H9 (cell line): ENCODE measurements at regions not wholly inside any gene's neighbourhood (a gene's known extent, or its start where the extent isn't known, plus 50 kb on each side); places are given as distances from the start of the nearest gene placed in this dataset.

Experiments used
- DNase-seq: peaks from one replicate; pipeline ENCODE4 v3.0.0-alpha.2; 2017
- H2AFZ ChIP-seq: one replicate; pipeline ENCODE4 v1.6.1; 2013; ENCODE audit warnings: mild to moderate bottlenecking, low read length, control low read depth, moderate library complexity
- H2AK5ac ChIP-seq: 2 replicates; pipeline ENCODE4 v1.6.1; 2013; ENCODE audit warnings: low read length, control low read depth, mixed read lengths; ENCODE audit not compliant: insufficient read length
- H2BK120ac ChIP-seq: one replicate; pipeline ENCODE4 v1.6.1; 2013; ENCODE audit warnings: low read depth, mild to moderate bottlenecking, low read length, control low read depth, inconsistent platforms; ENCODE audit not compliant: poor library complexity, severe bottlenecking
- H2BK12ac ChIP-seq: 2 replicates; pipeline ENCODE4 v1.6.1; 2013; ENCODE audit warnings: low read length, control low read depth, mixed read lengths, low read depth; ENCODE audit not compliant: insufficient read length
- H2BK15ac ChIP-seq: 2 replicates; pipeline ENCODE4 v1.6.1; 2013; ENCODE audit warnings: low read depth, low read length, control low read depth
- H2BK20ac ChIP-seq: one replicate; pipeline ENCODE4 v1.6.1; 2013; ENCODE audit warnings: low read depth, mild to moderate bottlenecking, low read length, control low read depth, inconsistent platforms; ENCODE audit not compliant: poor library complexity, severe bottlenecking
- H2BK5ac ChIP-seq: 2 replicates; pipeline ENCODE4 v1.6.1; 2013; ENCODE audit warnings: low read length, control low read depth, mixed read lengths; ENCODE audit not compliant: insufficient read length
- H3K14ac ChIP-seq: 2 replicates; pipeline ENCODE4 v1.6.1; 2013; ENCODE audit warnings: low read length, control low read depth; ENCODE audit not compliant: insufficient read depth
- H3K18ac ChIP-seq: 2 replicates; pipeline ENCODE4 v1.6.1; 2013; ENCODE audit warnings: low read depth, mild to moderate bottlenecking, mixed read lengths, low read length, control low read depth; ENCODE audit not compliant: insufficient read length
- H3K23ac ChIP-seq: 2 replicates; pipeline ENCODE4 v1.6.1; 2013; ENCODE audit warnings: low read length, control low read depth, mixed read lengths, low read depth; ENCODE audit not compliant: insufficient read length
- H3K23me2 ChIP-seq: 2 replicates; pipeline ENCODE4 v1.6.1; 2013; ENCODE audit warnings: low read depth, mild to moderate bottlenecking, mixed read lengths, low read length, control low read depth; ENCODE audit not compliant: insufficient read length, poor library complexity, severe bottlenecking
- H3K27ac ChIP-seq: 2 replicates; pipeline ENCODE4 v1.5.1; 2013; ENCODE audit warnings: low read length, control low read depth, mixed read lengths, low read depth; ENCODE audit not compliant: insufficient read length
- H3K27me3 ChIP-seq: 2 replicates; pipeline ENCODE4 v1.6.1; 2013; ENCODE audit warnings: low read length, control low read depth, inconsistent platforms; ENCODE audit not compliant: insufficient read depth
- H3K4ac ChIP-seq: 2 replicates; pipeline ENCODE4 v1.6.1; 2013; ENCODE audit warnings: low read depth, mild to moderate bottlenecking, control low read depth, inconsistent platforms, low read length, moderate library complexity
- H3K4me1 ChIP-seq: 2 replicates; pipeline ENCODE4 v1.6.1; 2013; ENCODE audit warnings: low read length, control low read depth, inconsistent platforms; ENCODE audit not compliant: insufficient read depth
- H3K4me2 ChIP-seq: 2 replicates; pipeline ENCODE4 v1.6.1; 2013; ENCODE audit warnings: low read length, control low read depth, mixed read lengths; ENCODE audit not compliant: insufficient read length, insufficient read depth
- H3K56ac ChIP-seq: 2 replicates; pipeline ENCODE4 v1.6.1; 2013; ENCODE audit warnings: low read depth, mild to moderate bottlenecking, mixed read lengths, low read length, control low read depth; ENCODE audit not compliant: insufficient read length
- H3K79me1 ChIP-seq: 2 replicates; pipeline ENCODE4 v1.6.1; 2013; ENCODE audit warnings: low read depth, mild to moderate bottlenecking, moderate library complexity, low read length, control low read depth, inconsistent platforms; ENCODE audit not compliant: insufficient read depth, poor library complexity, severe bottlenecking
- H3K79me2 ChIP-seq: 2 replicates; pipeline ENCODE4 v1.6.1; 2013; ENCODE audit warnings: low read length, control low read depth, inconsistent platforms; ENCODE audit not compliant: insufficient read depth
- H3K9ac ChIP-seq: 2 replicates; pipeline ENCODE4 v1.6.1; 2013; ENCODE audit warnings: low read length, control low read depth, mixed read lengths; ENCODE audit not compliant: insufficient read length; ENCODE audit errors: extremely low read depth
- H3K9me3 ChIP-seq: one replicate; pipeline ENCODE4 v1.6.1; 2013; ENCODE audit warnings: low read depth, low read length, inconsistent platforms; ENCODE audit not compliant: control insufficient read depth
- H3T11ph ChIP-seq: one replicate; pipeline ENCODE4 v1.6.1; 2013; ENCODE audit warnings: mild to moderate bottlenecking, low read length, control low read depth, inconsistent platforms
- H4K20me1 ChIP-seq: one replicate; pipeline ENCODE4 v1.6.1; 2013; ENCODE audit not compliant: control insufficient read depth, insufficient read length, insufficient read depth
- H4K5ac ChIP-seq: 2 replicates; pipeline ENCODE4 v1.6.1; 2013; ENCODE audit warnings: low read depth, mild to moderate bottlenecking, mixed read lengths, low read length, control low read depth; ENCODE audit not compliant: insufficient read length
- H4K8ac ChIP-seq: replicated peaks from 2 replicates; pipeline ENCODE4 v1.6.1; 2013; ENCODE audit warnings: low read length, control low read depth, mixed read lengths, low read depth; ENCODE audit not compliant: insufficient read length
- H4K91ac ChIP-seq: 2 replicates; pipeline ENCODE4 v1.6.1; 2013; ENCODE audit warnings: low read depth, mild to moderate bottlenecking, moderate library complexity, mixed read lengths, low read length, control low read depth; ENCODE audit not compliant: insufficient read length
- H3K27ac Mint-ChIP-seq, 3 experiments: 2 replicates in 2 of 3; 3 replicates in 1 of 3; pipeline ENCODE4 v1.8.0; 2020 to 2021; ENCODE audit warnings: mixed read lengths in 3 of 3, mild to moderate bottlenecking in 1 of 3, moderate library complexity in 1 of 3
- H3K27me3 Mint-ChIP-seq: 2 replicates; pipeline ENCODE4 v1.8.0; 2021; ENCODE audit warnings: low read depth, mild to moderate bottlenecking, moderate library complexity, mixed read lengths
- H3K36me3 Mint-ChIP-seq, 3 experiments: 2 replicates in 2 of 3; 3 replicates in 1 of 3; pipeline ENCODE4 v1.8.0; 2020 to 2021; ENCODE audit warnings: low read depth in 3 of 3, mixed read lengths in 3 of 3; ENCODE audit not compliant: insufficient read depth in 1 of 3
- H3K4me1 Mint-ChIP-seq, 2 experiments: 2 replicates each; pipeline ENCODE4 v1.8.0; 2020; ENCODE audit warnings: mixed read lengths in 2 of 2
- H3K4me3 Mint-ChIP-seq, 2 experiments: 2 replicates in 1 of 2; 3 replicates in 1 of 2; pipeline ENCODE4 v1.8.0; 2020 to 2021; ENCODE audit warnings: mild to moderate bottlenecking in 2 of 2, mixed read lengths in 2 of 2, moderate library complexity in 1 of 2
- H3K9me3 Mint-ChIP-seq, 2 experiments: 2 replicates in 1 of 2; 3 replicates in 1 of 2; pipeline ENCODE4 v1.8.0; 2020; ENCODE audit warnings: mild to moderate bottlenecking in 2 of 2, mixed read lengths in 2 of 2, moderate library complexity in 1 of 2
- CTCF ChIP-seq: fragments of 200-600 bp; sonication (generic); conservative IDR thresholded peaks from 3 replicates; pipeline ENCODE4 v1.8.0; 2021; ENCODE audit warnings: antibody characterized with exemption, mild to moderate bottlenecking
- WGBS: extraction: QIAGEN DNeasy Blood & Tissue Kit; methylation state at CpG from one replicate; pipeline ENCODE4 v1.1.7; 2013; ENCODE audit warnings: missing lambda C conversion rate, low lambda C conversion rate, mixed read lengths; ENCODE audit not compliant: insufficient read length; ENCODE audit errors: extremely low coverage; 5-methylcytosine and 5-hydroxymethylcytosine counted together

- Histone ChIP-seq H2BK15ac (no peak overlapping the region), H2AK5ac (no peak overlapping the region), H2AFZ (no peak overlapping the region), H4K5ac (no peak overlapping the region), H3K56ac (no peak overlapping the region), H2BK120ac (no peak overlapping the region), H2BK12ac (no peak overlapping the region), H3K27me3 (no peaks in the 10 kb centered on the region), H2BK20ac (no peak overlapping the region), H3K4me2 (no peak overlapping the region), H3K9ac (no peak overlapping the region), H3K14ac (no peak overlapping the region), H3K27ac (no peak overlapping the region), H3K18ac (no peak overlapping the region), H4K8ac (no peak overlapping the region), H3K79me1 (no peaks in the 10 kb centered on the region), H4K20me1 (no peaks in the 10 kb centered on the region), H3K23me2 (no peaks in the 10 kb centered on the region), H3K4me1 (no peaks in the 10 kb centered on the region), H3T11ph (no peak overlapping the region), H3K23ac (no peak overlapping the region), H3K9me3 (no peaks in the 10 kb centered on the region), H2BK5ac (no peak overlapping the region), H3K79me2 (no peaks in the 10 kb centered on the region), H4K91ac (no peak overlapping the region), H3K4ac (no peak overlapping the region)
- no peak for TF ChIP-seq CTCF
- Mint-ChIP-seq H3K4me1 (peaks cover 5 to 6% of the 10 kb centered on the region in 2 experiments; a peak in 3 of 4 replicates), H3K9me3 (peaks cover 0 to 3% of the 10 kb centered on the region in 2 experiments; a peak in 1 of 5 replicates), H3K4me3 (no peak overlapping the region), H3K36me3 (no peaks in the 10 kb centered on the region), H3K27ac (no peak overlapping the region), H3K27me3 (no peaks in the 10 kb centered on the region)
- WGBS, result no CpG with 5 or more reads among the region's 1 CpG
- no peak for DNase-seq
Measured at GRCh38 chr13:67713571-67713970, 483.4 kb upstream of the PCDH9 start.
